MM.1S (cell line): ENCODE measurements at regions not wholly inside any gene's neighbourhood (a gene's known extent, or its start where the extent isn't known, plus 50 kb on each side); places are given as distances from the start of the nearest gene placed in this dataset.

Source experiments
- DNase-seq: peaks from one replicate; pipeline ENCODE4 v3.0.0-alpha.2; 2015
- H2AFZ ChIP-seq: fragments of 300-600 bp; sonication (generic); 2 replicates; pipeline ENCODE4 v1.6.0; 2016; ENCODE audit warnings: antibody characterized with exemption, low read length
- H3F3A ChIP-seq: fragments of 300-600 bp; sonication (generic); 2 replicates; pipeline ENCODE4 v1.6.1; 2016; ENCODE audit warnings: mild to moderate bottlenecking, antibody characterized with exemption, low read length, moderate library complexity, mixed read lengths; ENCODE audit not compliant: insufficient read depth
- H3K27ac ChIP-seq: fragments of 300-600 bp; sonication (generic); 2 replicates; pipeline ENCODE4 v1.5.1; 2016; ENCODE audit warnings: mild to moderate bottlenecking, low read length
- H3K27me3 ChIP-seq: fragments of 300-600 bp; sonication (generic); replicated peaks from 2 replicates; pipeline ENCODE4 v1.6.0; 2016; ENCODE audit warnings: low read length; ENCODE audit not compliant: insufficient read depth
- H3K36me3 ChIP-seq: fragments of 300-600 bp; sonication (generic); replicated peaks from 2 replicates; pipeline ENCODE4 v1.6.1; 2016; ENCODE audit warnings: mild to moderate bottlenecking, low read length, mixed read lengths; ENCODE audit not compliant: insufficient read depth
- H3K4me1 ChIP-seq: fragments of 300-600 bp; sonication (generic); 2 replicates; pipeline ENCODE4 v1.6.1; 2016; ENCODE audit warnings: low read length, mixed read lengths
- H3K4me2 ChIP-seq: fragments of 300-600 bp; sonication (generic); 2 replicates; pipeline ENCODE4 v1.6.0; 2016; ENCODE audit warnings: low read depth, low read length
- H3K4me3 ChIP-seq: fragments of 300-600 bp; sonication (generic); 2 replicates; pipeline ENCODE4 v1.5.1; 2016; ENCODE audit warnings: low read length, mixed read lengths
- H3K79me2 ChIP-seq: fragments of 300-600 bp; sonication (generic); 2 replicates; pipeline ENCODE4 v1.6.1; 2016; ENCODE audit warnings: mixed run types, low read length, mixed read lengths
- H3K9ac ChIP-seq: fragments of 300-600 bp; sonication (generic); 2 replicates; pipeline ENCODE4 v1.6.1; 2016; ENCODE audit warnings: low read length, mixed read lengths
- H3K9me2 ChIP-seq: fragments of 300-600 bp; sonication (generic); replicated peaks from 2 replicates; pipeline ENCODE4 v1.6.1; 2016; ENCODE audit warnings: mild to moderate bottlenecking, low read length, mixed read lengths; ENCODE audit not compliant: insufficient read depth
- H3K9me3 ChIP-seq: fragments of 300-600 bp; sonication (generic); replicated peaks from 2 replicates; pipeline ENCODE4 v1.6.1; 2016; ENCODE audit warnings: mild to moderate bottlenecking, low read length, mixed read lengths; ENCODE audit not compliant: insufficient read depth
- H4K20me1 ChIP-seq: fragments of 300-600 bp; sonication (generic); 2 replicates; pipeline ENCODE4 v1.6.1; 2016; ENCODE audit warnings: mild to moderate bottlenecking, low read length, moderate library complexity, mixed read lengths; ENCODE audit not compliant: insufficient read depth
- EZH2 ChIP-seq: fragments of 300-600 bp; sonication (generic); optimal IDR thresholded peaks from 2 replicates; pipeline ENCODE3; 2017; ENCODE audit warnings: low read depth, mild to moderate bottlenecking, antibody characterized with exemption, low read length, mixed read lengths
- EZH2phosphoT487 ChIP-seq: fragments of 300-600 bp; sonication (generic); IDR thresholded peaks from 2 replicates; pipeline ENCODE4 v1.6.1; 2018; ENCODE audit warnings: antibody characterized with exemption, low read length
- TF ChIP-seq, protein P1 (sequence below): fragments of 300-600 bp; sonication (generic); IDR thresholded peaks from 2 replicates; pipeline ENCODE4 v1.5.1; 2016; ENCODE audit warnings: antibody characterized with exemption, low read length, mixed read lengths

DNA sequence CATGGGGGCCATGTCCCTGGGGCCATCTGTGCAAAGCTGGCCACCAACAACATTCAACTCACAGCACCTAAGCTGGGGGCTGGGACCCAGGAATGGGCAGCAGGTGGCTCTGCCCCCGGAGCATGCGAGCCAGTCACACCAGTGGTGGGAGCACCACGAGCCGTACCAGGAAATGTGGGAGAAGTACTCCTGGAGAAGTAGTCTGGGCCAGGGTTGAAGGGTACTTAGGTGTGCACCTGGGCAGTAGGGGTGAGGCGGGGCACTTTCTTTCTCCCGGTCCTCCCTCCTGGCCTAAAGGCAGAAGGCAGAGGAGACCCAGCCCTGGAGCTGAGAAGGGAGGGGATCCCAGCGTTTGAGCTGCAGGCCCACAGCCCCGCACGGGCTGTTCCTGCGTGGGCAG lies 94.2 kb downstream of the PLXNA1 start:
- H3K4me1 ChIP-seq, result no peaks in the 10 kb centered on the region

DNA sequence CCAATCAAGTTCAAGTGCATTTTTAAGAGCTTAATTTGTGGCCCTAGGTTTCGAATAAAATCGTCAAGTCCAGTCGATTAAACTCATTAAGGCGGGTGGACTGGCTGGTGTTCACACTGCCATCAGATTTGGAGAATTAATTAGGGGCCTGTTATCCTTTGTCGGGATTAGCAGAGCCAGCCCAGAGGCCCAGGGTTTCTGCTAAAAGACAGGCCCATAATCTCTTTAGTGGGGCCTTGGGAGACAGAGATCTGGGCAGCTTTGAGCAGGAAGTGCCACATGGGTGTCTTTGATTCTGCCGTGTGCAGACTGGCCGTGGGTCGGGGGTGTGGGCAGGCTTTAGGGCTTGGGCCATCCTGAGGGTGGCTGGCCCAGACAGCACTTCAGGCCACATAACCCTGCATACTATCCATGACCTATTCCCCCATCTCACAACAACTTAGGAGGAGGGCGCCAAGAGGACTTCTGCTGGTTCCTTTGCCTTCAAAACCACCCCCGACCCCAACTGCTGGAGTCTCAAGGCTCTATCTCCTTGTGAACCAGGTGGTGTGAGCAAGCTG lies 94.7 kb downstream of the PLXNA1 start:
- no peak overlapping the region for H3K4me2 ChIP-seq
- H3K36me3 ChIP-seq, result no peaks in the 10 kb centered on the region
- no peaks in the 10 kb centered on the region for H3K4me1 ChIP-seq
- no peaks in the 10 kb centered on the region for H4K20me1 ChIP-seq
- TF ChIP-seq EZH2phosphoT487 (no peak), EZH2 (no peak)
- TF ChIP-seq, protein P1, sequence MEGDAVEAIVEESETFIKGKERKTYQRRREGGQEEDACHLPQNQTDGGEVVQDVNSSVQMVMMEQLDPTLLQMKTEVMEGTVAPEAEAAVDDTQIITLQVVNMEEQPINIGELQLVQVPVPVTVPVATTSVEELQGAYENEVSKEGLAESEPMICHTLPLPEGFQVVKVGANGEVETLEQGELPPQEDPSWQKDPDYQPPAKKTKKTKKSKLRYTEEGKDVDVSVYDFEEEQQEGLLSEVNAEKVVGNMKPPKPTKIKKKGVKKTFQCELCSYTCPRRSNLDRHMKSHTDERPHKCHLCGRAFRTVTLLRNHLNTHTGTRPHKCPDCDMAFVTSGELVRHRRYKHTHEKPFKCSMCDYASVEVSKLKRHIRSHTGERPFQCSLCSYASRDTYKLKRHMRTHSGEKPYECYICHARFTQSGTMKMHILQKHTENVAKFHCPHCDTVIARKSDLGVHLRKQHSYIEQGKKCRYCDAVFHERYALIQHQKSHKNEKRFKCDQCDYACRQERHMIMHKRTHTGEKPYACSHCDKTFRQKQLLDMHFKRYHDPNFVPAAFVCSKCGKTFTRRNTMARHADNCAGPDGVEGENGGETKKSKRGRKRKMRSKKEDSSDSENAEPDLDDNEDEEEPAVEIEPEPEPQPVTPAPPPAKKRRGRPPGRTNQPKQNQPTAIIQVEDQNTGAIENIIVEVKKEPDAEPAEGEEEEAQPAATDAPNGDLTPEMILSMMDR, result no peak
- no peaks in the 10 kb centered on the region for H3K9me2 ChIP-seq
- H3K9me3 ChIP-seq, result no peaks in the 10 kb centered on the region
- H3K9ac ChIP-seq, result no peak overlapping the region
- no peak for DNase-seq
- H3F3A ChIP-seq, result no peaks in the 10 kb centered on the region
- no peak overlapping the region for H3K4me3 ChIP-seq
- H2AFZ ChIP-seq, result no peak overlapping the region
- H3K79me2 ChIP-seq, result no peaks in the 10 kb centered on the region
- no peak overlapping the region for H3K27ac ChIP-seq
- H3K27me3 ChIP-seq, result peaks cover 28% of the 10 kb centered on the region; the same call in 1 of the 2 replicates

More for the DNA sequence above, 94.2 kb downstream of the PLXNA1 start:
- Histone ChIP-seq H3K4me3 (no peak overlapping the region), H3K79me2 (no peaks in the 10 kb centered on the region), H3K9me2 (no peaks in the 10 kb centered on the region), H3K9me3 (no peaks in the 10 kb centered on the region), H4K20me1 (no peaks in the 10 kb centered on the region), H3K27ac (no peak overlapping the region), H3F3A (no peaks in the 10 kb centered on the region), H2AFZ (no peak overlapping the region), H3K27me3 (peaks cover 28% of the 10 kb centered on the region; the same call in 1 of the 2 replicates), H3K36me3 (no peaks in the 10 kb centered on the region), H3K4me2 (no peak overlapping the region), H3K9ac (no peak overlapping the region)
- DNase-seq, result no peak
- TF ChIP-seq EZH2phosphoT487, result no peak
- TF ChIP-seq, protein P1, result no peak
- no peak for TF ChIP-seq EZH2

DNA sequence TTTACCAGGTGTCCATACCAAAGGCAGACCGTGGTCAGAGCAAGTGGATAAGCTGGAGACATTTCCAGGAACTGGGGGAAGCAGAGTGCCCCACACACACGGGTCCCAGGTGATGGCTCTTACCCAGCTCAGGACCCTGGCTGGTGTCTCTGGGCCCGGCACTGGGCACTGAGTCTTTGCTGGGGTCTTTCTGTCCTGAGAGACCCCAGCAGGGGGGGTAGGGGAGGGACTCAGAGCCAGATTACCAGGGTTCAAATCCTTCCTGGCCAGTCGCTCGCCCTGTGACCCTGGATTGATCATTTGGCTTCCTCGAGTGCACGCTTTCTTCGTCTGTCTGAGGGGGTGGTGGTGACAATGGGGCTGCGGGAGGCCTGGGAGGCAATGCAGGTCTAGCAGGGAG lies 95.7 kb downstream of the PLXNA1 start:
- H3K4me2 ChIP-seq, result no peak overlapping the region
- no peaks in the 10 kb centered on the region for H3K4me1 ChIP-seq

More for the DNA sequence above, 95.7 kb downstream of the PLXNA1 start:
- no peaks in the 10 kb centered on the region for H3K36me3 ChIP-seq
- H2AFZ ChIP-seq, result no peak overlapping the region
- no peaks in the 10 kb centered on the region for H4K20me1 ChIP-seq
- no peak overlapping the region for H3K4me3 ChIP-seq
- no peaks in the 10 kb centered on the region for H3K9me3 ChIP-seq
- no peaks in the 10 kb centered on the region for H3K79me2 ChIP-seq
- H3F3A ChIP-seq, result no peaks in the 10 kb centered on the region
- no peak for DNase-seq
- TF ChIP-seq EZH2 (no peak), EZH2phosphoT487 (no peak)
- TF ChIP-seq, protein P1, result no peak
- H3K27ac ChIP-seq, result no peak overlapping the region
- H3K9me2 ChIP-seq, result no peaks in the 10 kb centered on the region
- H3K27me3 ChIP-seq, result peaks cover 30% of the 10 kb centered on the region; the same call in 1 of the 2 replicates
- no peak overlapping the region for H3K9ac ChIP-seq
